HEK293 (cell line): ENCODE measurements at regions not wholly inside any gene's neighbourhood (a gene's known extent, or its start where the extent isn't known, plus 50 kb on each side); places are given as distances from the start of the nearest gene placed in this dataset.
A peak's percentile ranks its signal among the peaks of the same experiment; 100 is the strongest.

Experiments
- CTCF ChIA-PET: fragments of 350-600 bp; formaldehyde crosslinking; extraction: SDS; loops from one replicate; lab custom pipeline; 2021; ENCODE audit warnings: antibody characterized with exemption; lab: Yijun Ruan, JAX
- POLR2A ChIA-PET: fragments of 300-600 bp; formaldehyde crosslinking; extraction: SDS; loops from one replicate; lab custom pipeline; 2020; ENCODE audit warnings: antibody characterized with exemption, inconsistent platforms; lab: Yijun Ruan, JAX
- H3K27ac ChIP-seq: fragments of 200-500 bp; sonication (Bioruptor generic); 2 replicates; pipeline ENCODE4 v1.5.1; 2014; ENCODE audit warnings: low read depth, low read length, control low read depth, inconsistent platforms; ENCODE audit errors: extremely low read depth
- H3K36me3 ChIP-seq, 2 experiments: fragments of 200-500 bp in 1 of 2; sonication (Bioruptor generic) in 1 of 2; 1 replicate in 1 of 2; 2 replicates in 1 of 2; pipeline ENCODE4 v1.5.1; 2014 to 2017; ENCODE audit warnings: inconsistent platforms in 2 of 2, low read length in 2 of 2; ENCODE audit not compliant: control insufficient read depth in 2 of 2, insufficient read depth in 1 of 2
- H3K4me1 ChIP-seq: fragments of 200-500 bp; sonication (Bioruptor generic); 2 replicates; pipeline ENCODE4 v1.5.1; 2014; ENCODE audit warnings: mild to moderate bottlenecking, low read length, inconsistent platforms; ENCODE audit not compliant: control insufficient read depth, insufficient read depth
- H3K4me3 ChIP-seq: 2 replicates; pipeline ENCODE4 v1.5.1; 2011; ENCODE audit warnings: low read depth, mild to moderate bottlenecking, control low read depth, low read length, moderate library complexity
- H3K9me3 ChIP-seq: fragments of 200-500 bp; sonication (Bioruptor generic); 2 replicates; pipeline ENCODE4 v1.5.1; 2014; ENCODE audit warnings: low read depth, low read length, inconsistent platforms; ENCODE audit not compliant: control insufficient read depth, insufficient read depth
- HOXA7 ChIP-seq: sonication (generic); formaldehyde crosslinking; IDR thresholded peaks from 2 replicates; pipeline ENCODE4 v1.8.1; 2022; ENCODE audit warnings: missing genetic modification reagents, borderline replicate concordance
- SP7 ChIP-seq: fragments of 450-650 bp; formaldehyde crosslinking; IDR thresholded peaks from 2 replicates; pipeline ENCODE4 v1.5.1; 2016; ENCODE audit warnings: missing biosample characterization, missing genetic modification characterization
- YY1 ChIP-seq: fragments of 450-650 bp; formaldehyde crosslinking; IDR thresholded peaks from 2 replicates; pipeline ENCODE4 v1.5.1; 2018; ENCODE audit warnings: missing biosample characterization, missing genetic modification characterization
- ZNF169 ChIP-seq: fragments of 450-650 bp; formaldehyde crosslinking; IDR thresholded peaks from 2 replicates; pipeline ENCODE4 v1.5.1; 2016; ENCODE audit warnings: missing biosample characterization, missing genetic modification characterization
- ZNF366 ChIP-seq: fragments of 450-650 bp; formaldehyde crosslinking; conservative IDR thresholded peaks from 2 replicates; pipeline ENCODE4 v1.5.1; 2016; ENCODE audit warnings: missing biosample characterization, missing genetic modification characterization
- ZNF423 ChIP-seq: fragments of 450-650 bp; formaldehyde crosslinking; IDR thresholded peaks from 2 replicates; pipeline ENCODE4 v1.5.1; 2016; ENCODE audit warnings: missing biosample characterization, missing genetic modification characterization
- ZNF433 ChIP-seq: fragments of 450-650 bp; formaldehyde crosslinking; IDR thresholded peaks from 2 replicates; pipeline ENCODE4 v1.5.1; 2016; ENCODE audit warnings: missing biosample characterization, missing genetic modification characterization, low read depth
- ZNF501 ChIP-seq: fragments of 450-650 bp; formaldehyde crosslinking; IDR thresholded peaks from 2 replicates; pipeline ENCODE4 v1.5.1; 2016; ENCODE audit warnings: missing biosample characterization, missing genetic modification characterization
- ZNF510 ChIP-seq: fragments of 450-650 bp; formaldehyde crosslinking; IDR thresholded peaks from 2 replicates; pipeline ENCODE4 v1.5.1; 2018; ENCODE audit warnings: mild to moderate bottlenecking, missing genetic modification characterization, missing biosample characterization; ENCODE audit not compliant: insufficient replicate concordance
- ZNF560 ChIP-seq: fragments of 450-650 bp; formaldehyde crosslinking; IDR thresholded peaks from 2 replicates; pipeline ENCODE4 v1.5.1; 2017; ENCODE audit warnings: missing biosample characterization, missing genetic modification characterization, borderline replicate concordance
- ZNF600 ChIP-seq: fragments of 450-650 bp; formaldehyde crosslinking; IDR thresholded peaks from 2 replicates; pipeline ENCODE4 v1.5.1; 2016; ENCODE audit warnings: missing biosample characterization, missing genetic modification characterization
- ZNF610 ChIP-seq: fragments of 450-650 bp; formaldehyde crosslinking; IDR thresholded peaks from 2 replicates; pipeline ENCODE4 v1.5.1; 2016; ENCODE audit warnings: missing biosample characterization, missing genetic modification characterization, borderline replicate concordance
- ZNF629 ChIP-seq: fragments of 450-650 bp; formaldehyde crosslinking; IDR thresholded peaks from 2 replicates; pipeline ENCODE4 v1.5.1; 2017; ENCODE audit warnings: missing biosample characterization, missing genetic modification characterization
- ZNF664 ChIP-seq: fragments of 450-650 bp; formaldehyde crosslinking; IDR thresholded peaks from 2 replicates; pipeline ENCODE4 v1.5.1; 2016; ENCODE audit warnings: missing biosample characterization, missing genetic modification characterization
- ZNF701 ChIP-seq: fragments of 450-650 bp; formaldehyde crosslinking; IDR thresholded peaks from 2 replicates; pipeline ENCODE4 v1.5.1; 2016; ENCODE audit warnings: missing biosample characterization, missing genetic modification characterization
- ZNF792 ChIP-seq: fragments of 450-650 bp; formaldehyde crosslinking; IDR thresholded peaks from 2 replicates; pipeline ENCODE4 v1.5.1; 2016; ENCODE audit warnings: missing biosample characterization, missing genetic modification characterization
- ZSCAN23 ChIP-seq: fragments of 450-650 bp; formaldehyde crosslinking; IDR thresholded peaks from 2 replicates; pipeline ENCODE4 v1.5.1; 2016; ENCODE audit warnings: missing biosample characterization, missing genetic modification characterization
- TF ChIP-seq, protein P1 (sequence below): fragments of 450-650 bp; formaldehyde crosslinking; IDR thresholded peaks from 2 replicates; pipeline ENCODE4 v1.5.1; 2016; ENCODE audit warnings: missing biosample characterization, missing genetic modification characterization
- TF ChIP-seq, protein P2 (sequence below): fragments of 450-650 bp; formaldehyde crosslinking; IDR thresholded peaks from 2 replicates; pipeline ENCODE4 v1.5.1; 2016; ENCODE audit warnings: missing biosample characterization, missing genetic modification characterization
- TF ChIP-seq, protein P3 (sequence below): fragments of 450-650 bp; formaldehyde crosslinking; IDR thresholded peaks from 2 replicates; pipeline ENCODE4 v1.5.1; 2017; ENCODE audit warnings: missing biosample characterization, missing genetic modification characterization
- TF ChIP-seq, protein P4 (sequence below): fragments of 450-650 bp; formaldehyde crosslinking; IDR thresholded peaks from 2 replicates; pipeline ENCODE4 v1.5.1; 2016; ENCODE audit warnings: missing biosample characterization, missing genetic modification characterization
- TF ChIP-seq, protein P5 (sequence below): fragments of 450-650 bp; formaldehyde crosslinking; IDR thresholded peaks from 2 replicates; pipeline ENCODE4 v1.5.1; 2016; ENCODE audit warnings: missing biosample characterization, missing genetic modification characterization

DNA sequence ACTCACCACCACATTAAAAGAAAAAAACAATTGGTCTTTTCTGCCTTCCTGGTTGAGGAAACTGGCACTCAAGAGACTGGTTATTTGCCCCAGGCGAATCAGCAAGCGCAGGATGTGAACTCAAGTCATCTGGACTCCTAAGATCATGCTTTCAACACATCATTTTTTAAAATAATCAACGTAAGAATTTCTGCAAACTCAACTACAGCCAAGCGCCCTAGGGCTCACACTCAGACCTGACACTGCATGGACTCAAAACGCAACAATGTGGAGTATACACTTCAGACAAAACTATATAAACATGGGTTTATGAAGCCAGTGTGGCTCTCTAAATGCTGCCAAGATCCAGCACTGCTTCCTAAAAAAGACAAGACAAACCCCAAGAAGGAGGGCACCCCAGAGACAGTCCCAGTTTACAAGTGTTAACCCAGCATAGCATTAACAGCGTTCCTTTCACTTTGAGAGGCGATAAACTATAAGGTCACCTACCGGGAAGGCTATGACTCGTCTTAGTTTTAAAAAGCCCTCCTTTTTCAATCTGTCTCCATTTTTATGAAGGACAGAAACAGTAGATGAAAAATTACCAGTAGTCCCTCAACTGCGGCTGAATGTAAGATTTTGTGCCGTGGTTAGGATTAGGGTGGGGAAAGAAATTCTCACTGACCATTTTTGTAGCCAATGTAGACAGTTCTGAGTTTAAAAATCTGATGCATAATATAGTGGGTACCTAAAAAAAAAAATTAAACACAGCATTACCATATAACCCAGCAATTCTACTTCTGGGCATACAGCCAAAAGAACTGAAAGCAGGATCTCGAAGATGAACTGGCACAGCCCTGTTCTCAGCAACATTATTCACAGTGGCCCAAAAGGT is 54.8 kb downstream of the SIPA1L2 start (continued):
- TF ChIP-seq, protein P1, sequence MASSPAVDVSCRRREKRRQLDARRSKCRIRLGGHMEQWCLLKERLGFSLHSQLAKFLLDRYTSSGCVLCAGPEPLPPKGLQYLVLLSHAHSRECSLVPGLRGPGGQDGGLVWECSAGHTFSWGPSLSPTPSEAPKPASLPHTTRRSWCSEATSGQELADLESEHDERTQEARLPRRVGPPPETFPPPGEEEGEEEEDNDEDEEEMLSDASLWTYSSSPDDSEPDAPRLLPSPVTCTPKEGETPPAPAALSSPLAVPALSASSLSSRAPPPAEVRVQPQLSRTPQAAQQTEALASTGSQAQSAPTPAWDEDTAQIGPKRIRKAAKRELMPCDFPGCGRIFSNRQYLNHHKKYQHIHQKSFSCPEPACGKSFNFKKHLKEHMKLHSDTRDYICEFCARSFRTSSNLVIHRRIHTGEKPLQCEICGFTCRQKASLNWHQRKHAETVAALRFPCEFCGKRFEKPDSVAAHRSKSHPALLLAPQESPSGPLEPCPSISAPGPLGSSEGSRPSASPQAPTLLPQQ (tag by site-specific recombination) = 0 out of 2 replicates have a peak, but pooled peaks have one; percentile 28
- peak; percentile 20 for TF ChIP-seq ZNF629 (tag by site-specific recombination)
- peak; percentile 38; the same call in 1 of the 2 replicates for TF ChIP-seq ZNF423
- TF ChIP-seq, protein P2, sequence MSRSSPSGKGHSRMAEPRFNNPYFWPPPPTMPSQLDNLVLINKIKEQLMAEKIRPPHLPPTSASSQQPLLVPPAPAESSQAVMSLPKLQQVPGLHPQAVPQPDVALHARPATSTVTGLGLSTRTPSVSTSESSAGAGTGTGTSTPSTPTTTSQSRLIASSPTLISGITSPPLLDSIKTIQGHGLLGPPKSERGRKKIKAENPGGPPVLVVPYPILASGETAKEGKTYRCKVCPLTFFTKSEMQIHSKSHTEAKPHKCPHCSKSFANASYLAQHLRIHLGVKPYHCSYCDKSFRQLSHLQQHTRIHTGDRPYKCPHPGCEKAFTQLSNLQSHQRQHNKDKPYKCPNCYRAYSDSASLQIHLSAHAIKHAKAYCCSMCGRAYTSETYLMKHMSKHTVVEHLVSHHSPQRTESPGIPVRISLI = peak; percentile 89
- TF ChIP-seq HOXA7 (CRISPR knock-in tag) = no peak
- TF ChIP-seq ZNF600 (tag by site-specific recombination) = 0 out of 2 replicates have a peak, but pooled peaks have one; percentile 25
- peak; percentile 4 for TF ChIP-seq ZNF510
- TF ChIP-seq, protein P3, sequence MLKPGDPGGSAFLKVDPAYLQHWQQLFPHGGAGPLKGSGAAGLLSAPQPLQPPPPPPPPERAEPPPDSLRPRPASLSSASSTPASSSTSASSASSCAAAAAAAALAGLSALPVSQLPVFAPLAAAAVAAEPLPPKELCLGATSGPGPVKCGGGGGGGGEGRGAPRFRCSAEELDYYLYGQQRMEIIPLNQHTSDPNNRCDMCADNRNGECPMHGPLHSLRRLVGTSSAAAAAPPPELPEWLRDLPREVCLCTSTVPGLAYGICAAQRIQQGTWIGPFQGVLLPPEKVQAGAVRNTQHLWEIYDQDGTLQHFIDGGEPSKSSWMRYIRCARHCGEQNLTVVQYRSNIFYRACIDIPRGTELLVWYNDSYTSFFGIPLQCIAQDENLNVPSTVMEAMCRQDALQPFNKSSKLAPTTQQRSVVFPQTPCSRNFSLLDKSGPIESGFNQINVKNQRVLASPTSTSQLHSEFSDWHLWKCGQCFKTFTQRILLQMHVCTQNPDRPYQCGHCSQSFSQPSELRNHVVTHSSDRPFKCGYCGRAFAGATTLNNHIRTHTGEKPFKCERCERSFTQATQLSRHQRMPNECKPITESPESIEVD (tag by site-specific recombination) = peak; percentile 26; the same call in 1 of the 2 replicates
- TF ChIP-seq SP7 (tag by site-specific recombination) = 0 out of 2 replicates have a peak, but pooled peaks have one; percentile 20
- no peak for TF ChIP-seq YY1 (tag by site-specific recombination)

DNA sequence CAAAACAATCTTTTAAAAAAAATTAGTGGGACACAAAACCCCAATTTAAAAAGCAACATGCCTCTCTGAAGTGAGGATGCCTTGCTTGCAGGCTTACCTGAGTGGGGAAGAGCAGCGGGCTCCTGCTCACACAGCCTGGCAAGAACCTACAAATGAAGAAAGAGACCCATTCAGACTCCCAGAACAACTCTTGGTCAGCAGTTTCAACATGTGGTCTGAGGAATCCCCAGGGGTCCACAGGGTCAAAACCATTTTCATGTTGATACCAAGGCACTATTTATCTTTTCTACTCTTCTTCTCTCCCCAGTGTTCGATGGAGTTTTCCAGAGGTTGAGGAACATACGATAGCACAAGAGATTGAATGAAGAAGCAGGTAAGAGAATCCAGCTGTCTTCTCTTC is 55.9 kb downstream of the SIPA1L2 start:
- ChIA-PET CTCF (no interaction called here), POLR2A (no interaction called here)
- H3K4me3 ChIP-seq = no peak overlapping the region
- peaks cover 71% of the 10 kb centered on the region for H3K4me1 ChIP-seq
- H3K9me3 ChIP-seq = no peaks in the 10 kb centered on the region
- H3K27ac ChIP-seq = no peak overlapping the region
- TF ChIP-seq HOXA7 (CRISPR knock-in tag) (no peak), ZNF701 (tag by site-specific recombination) (no peak), ZNF560 (no peak), ZNF366 (tag by site-specific recombination) (no peak)
- TF ChIP-seq, protein P4, sequence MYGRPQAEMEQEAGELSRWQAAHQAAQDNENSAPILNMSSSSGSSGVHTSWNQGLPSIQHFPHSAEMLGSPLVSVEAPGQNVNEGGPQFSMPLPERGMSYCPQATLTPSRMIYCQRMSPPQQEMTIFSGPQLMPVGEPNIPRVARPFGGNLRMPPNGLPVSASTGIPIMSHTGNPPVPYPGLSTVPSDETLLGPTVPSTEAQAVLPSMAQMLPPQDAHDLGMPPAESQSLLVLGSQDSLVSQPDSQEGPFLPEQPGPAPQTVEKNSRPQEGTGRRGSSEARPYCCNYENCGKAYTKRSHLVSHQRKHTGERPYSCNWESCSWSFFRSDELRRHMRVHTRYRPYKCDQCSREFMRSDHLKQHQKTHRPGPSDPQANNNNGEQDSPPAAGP (tag by site-specific recombination) = no peak
- no peaks in the 10 kb centered on the region for H3K36me3 ChIP-seq

DNA sequence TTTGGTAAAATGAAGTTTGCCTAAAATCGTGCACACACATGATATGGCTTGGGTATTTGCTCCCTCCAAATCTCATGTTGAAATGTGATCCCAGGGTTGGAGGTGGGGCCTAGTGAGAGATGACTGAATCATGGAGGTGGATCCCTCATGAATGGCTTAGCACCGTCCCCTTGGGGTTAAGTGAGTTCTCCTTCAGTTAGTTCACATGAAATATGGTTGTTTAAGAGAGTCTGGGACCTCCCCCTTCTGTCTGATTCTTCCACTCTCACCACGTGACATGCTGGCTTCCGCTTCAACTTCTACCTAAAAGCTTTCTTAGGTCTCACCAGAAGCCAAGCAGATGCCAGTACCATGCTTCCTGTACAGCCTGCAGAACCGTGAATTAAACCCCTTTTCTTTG is 58.4 kb downstream of the SIPA1L2 start:
- H3K9me3 ChIP-seq = no peaks in the 10 kb centered on the region
- ChIA-PET POLR2A (no interaction called here), CTCF (no interaction called here)
- no peaks in the 10 kb centered on the region for H3K36me3 ChIP-seq
- H3K27ac ChIP-seq = no peak overlapping the region; the same call in none of the 2 replicates
- no peak overlapping the region for H3K4me3 ChIP-seq
- peaks cover 70% of the 10 kb centered on the region for H3K4me1 ChIP-seq
- TF ChIP-seq, protein P1 (tag by site-specific recombination) = peak; percentile 80; the same call in 1 of the 2 replicates
- TF ChIP-seq ZSCAN23 = no peak
- TF ChIP-seq ZNF792 (tag by site-specific recombination) = no peak
- TF ChIP-seq, protein P5, sequence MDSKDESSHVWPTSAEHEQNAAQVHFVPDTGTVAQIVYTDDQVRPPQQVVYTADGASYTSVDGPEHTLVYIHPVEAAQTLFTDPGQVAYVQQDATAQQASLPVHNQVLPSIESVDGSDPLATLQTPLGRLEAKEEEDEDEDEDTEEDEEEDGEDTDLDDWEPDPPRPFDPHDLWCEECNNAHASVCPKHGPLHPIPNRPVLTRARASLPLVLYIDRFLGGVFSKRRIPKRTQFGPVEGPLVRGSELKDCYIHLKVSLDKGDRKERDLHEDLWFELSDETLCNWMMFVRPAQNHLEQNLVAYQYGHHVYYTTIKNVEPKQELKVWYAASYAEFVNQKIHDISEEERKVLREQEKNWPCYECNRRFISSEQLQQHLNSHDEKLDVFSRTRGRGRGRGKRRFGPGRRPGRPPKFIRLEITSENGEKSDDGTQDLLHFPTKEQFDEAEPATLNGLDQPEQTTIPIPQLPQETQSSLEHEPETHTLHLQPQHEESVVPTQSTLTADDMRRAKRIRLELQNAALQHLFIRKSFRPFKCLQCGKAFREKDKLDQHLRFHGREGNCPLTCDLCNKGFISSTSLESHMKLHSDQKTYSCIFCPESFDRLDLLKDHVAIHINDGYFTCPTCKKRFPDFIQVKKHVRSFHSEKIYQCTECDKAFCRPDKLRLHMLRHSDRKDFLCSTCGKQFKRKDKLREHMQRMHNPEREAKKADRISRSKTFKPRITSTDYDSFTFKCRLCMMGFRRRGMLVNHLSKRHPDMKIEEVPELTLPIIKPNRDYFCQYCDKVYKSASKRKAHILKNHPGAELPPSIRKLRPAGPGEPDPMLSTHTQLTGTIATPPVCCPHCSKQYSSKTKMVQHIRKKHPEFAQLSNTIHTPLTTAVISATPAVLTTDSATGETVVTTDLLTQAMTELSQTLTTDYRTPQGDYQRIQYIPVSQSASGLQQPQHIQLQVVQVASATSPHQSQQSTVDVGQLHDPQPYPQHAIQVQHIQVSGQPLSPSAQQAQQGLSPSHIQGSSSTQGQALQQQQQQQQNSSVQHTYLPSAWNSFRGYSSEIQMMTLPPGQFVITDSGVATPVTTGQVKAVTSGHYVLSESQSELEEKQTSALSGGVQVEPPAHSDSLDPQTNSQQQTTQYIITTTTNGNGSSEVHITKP = peak; percentile 85
- TF ChIP-seq ZNF169 = no peak
- TF ChIP-seq ZNF501 (tag by site-specific recombination) = peak; percentile 50; the same call in 1 of the 2 replicates
- no peak for TF ChIP-seq ZNF433
- no peak for TF ChIP-seq ZNF610
- no peak for TF ChIP-seq ZNF664
